ENCODE measurements at regions not wholly inside any gene's neighbourhood (a gene's known extent, or its start where the extent isn't known, plus 50 kb on each side); places are given as distances from the start of the nearest gene placed in this dataset.

- TF ChIP-seq CTCF (IDR thresholded peaks at IDR 0.05; ENCODE audit: low read length): no peak
- TF ChIP-seq EZH2 (IDR thresholded peaks at IDR 0.05; ENCODE audit: borderline replicate concordance, low read length): no peak
These were observed 378.7 kb upstream of the ZFHX3 start for GRCh38 chr16:73426433-73427160.
